Activated CD4-positive, alpha-beta T cell treated with anti-CD3 and anti-CD28 coated beads, Interleukin-2, Interleukin-4, amounts not matched to agents 100 ng/mL and 50 ng/mL, durations not matched to agents 16 hours and 8 hours (primary cell): ENCODE measurements at regions not wholly inside any gene's neighbourhood (a gene's known extent, or its start where the extent isn't known, plus 50 kb on each side); places are given as distances from the start of the nearest gene placed in this dataset.
"Not testable (repeated sequence)": the region's sequence is repeated elsewhere in the genome, so short reads cannot be mapped to it uniquely, and the experiment has no call there.

Experiments
- DNase-seq: peaks from one replicate; pipeline ENCODE4 v3.0.0-alpha.2; 2020; ENCODE audit warnings: low spot score

DNA sequence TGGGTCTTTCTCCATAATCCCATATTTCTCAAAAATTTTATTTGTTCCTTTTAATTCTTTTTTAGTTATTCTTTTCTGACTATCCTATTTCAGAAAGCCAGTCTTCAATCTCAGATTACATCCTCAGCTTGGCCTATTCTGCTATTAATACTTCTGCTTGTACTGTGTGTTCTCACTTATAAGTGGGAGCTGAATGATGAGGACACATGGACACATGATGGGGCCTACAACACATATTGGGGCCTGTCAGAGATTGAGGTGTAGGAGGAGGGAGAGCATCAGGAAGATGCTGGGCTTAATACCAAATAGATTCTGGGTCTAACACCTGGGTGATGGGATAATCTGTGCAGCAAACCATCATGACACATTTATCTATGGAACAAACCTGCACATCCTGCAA lies 82.3 kb downstream of the MAGEE1 start:
- DNase-seq, result no peak

GRCh38 chrX:76517544-76517943 lies 90.0 kb downstream of the MAGEE1 start:
- no peak for DNase-seq

GRCh38 chrX:76520273-76521054 lies 93.0 kb downstream of the MAGEE1 start:
- no peak for DNase-seq

- DNase-seq, result not testable (repeated sequence)
Measured at GRCh38 chrX:76535675-76536074, 108.2 kb downstream of the MAGEE1 start.

- no peak for DNase-seq
Measured at GRCh38 chrX:76538860-76539259, 111.3 kb downstream of the MAGEE1 start.

GRCh38 chrX:76543381-76543780 lies 115.9 kb downstream of the MAGEE1 start:
- DNase-seq, result not testable (repeated sequence)

DNA sequence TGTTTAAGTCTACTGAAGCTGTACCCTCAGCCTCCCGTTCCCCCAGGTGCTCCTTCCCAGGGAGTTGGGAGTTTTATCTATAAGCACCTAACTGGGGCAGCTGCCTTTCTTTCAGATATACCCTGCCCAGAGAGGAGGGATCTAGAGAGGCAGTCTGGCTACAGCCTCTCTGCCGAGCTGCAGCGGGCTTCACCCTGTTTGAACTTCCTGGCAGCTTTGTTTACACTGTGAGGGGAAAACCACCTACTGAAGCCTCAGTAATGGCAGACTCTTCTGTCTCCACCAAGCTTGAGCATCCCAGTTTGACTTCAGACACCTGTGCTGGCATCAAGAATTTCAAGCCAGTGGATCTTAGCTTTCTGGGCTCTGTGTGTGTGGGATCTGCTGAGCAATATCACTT lies 122.5 kb downstream of the MAGEE1 start:
- DNase-seq, result no peak

- no peak for DNase-seq
Measured at GRCh38 chrX:76555269-76555668, 127.8 kb downstream of the MAGEE1 start.

- DNase-seq, result peak; percentile 36
Measured at GRCh38 chrX:76555816-76556215, 128.3 kb downstream of the MAGEE1 start.

DNA sequence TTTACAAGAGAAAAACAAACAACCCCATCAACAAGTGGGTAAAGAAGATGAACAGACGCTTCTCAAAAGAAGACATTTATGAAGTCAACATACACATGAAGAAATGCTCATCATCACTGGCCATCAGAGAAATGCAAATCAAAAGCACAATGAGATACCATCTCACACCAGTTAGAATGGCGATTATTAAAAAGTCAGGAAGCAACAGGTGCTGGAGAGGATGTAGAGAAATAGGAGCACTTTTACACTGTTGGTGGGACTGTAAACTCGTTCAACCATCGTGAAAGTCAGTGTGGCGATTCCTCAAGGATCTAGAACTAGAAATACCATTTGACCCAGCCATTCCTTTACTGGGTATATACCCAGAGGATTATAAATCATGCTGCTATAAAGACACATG lies 137.3 kb downstream of the MAGEE1 start:
- DNase-seq, result not testable (repeated sequence)

DNA sequence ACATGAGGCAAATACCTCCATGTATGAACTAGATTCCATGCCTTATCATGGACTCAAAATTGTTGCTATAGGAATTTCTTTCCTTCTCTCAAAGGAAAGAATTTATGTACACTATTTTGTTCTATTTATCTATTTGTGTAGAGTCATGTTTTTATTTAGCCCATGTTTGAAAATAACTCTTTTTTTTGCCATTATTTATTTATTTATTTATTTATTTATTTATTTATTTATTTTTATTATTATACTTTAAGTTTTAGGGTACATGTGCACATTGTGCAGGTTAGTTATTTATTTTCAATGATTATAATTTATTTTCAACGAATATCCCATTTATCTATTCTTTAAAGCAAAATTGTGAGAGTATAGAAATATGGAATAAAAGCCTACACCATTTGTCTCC lies 177.9 kb downstream of the MAGEE1 start:
- DNase-seq, result no peak

GRCh38 chrX:76617020-76617419 lies 189.5 kb downstream of the MAGEE1 start:
- no peak for DNase-seq

DNA sequence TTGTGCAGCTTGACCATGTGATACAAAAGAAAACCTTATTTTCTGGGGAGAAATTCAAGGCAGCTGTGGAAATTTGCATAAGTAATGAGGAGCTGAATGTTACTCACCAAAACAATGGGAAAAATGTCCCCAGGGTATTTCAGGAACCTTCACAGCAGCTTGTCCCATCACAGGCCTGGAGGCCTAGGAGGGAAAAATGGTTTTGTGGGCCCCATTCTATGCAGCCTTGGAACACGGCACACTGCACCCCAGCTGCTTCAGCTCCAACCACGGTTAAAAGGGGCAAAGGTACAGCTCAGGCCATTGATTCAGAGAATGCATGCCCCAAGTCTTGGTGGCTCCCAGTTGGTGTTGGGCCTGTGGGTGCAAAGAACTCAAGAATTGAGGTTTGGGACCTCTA lies 216.1 kb downstream of the MAGEE1 start:
- no peak for DNase-seq

DNA sequence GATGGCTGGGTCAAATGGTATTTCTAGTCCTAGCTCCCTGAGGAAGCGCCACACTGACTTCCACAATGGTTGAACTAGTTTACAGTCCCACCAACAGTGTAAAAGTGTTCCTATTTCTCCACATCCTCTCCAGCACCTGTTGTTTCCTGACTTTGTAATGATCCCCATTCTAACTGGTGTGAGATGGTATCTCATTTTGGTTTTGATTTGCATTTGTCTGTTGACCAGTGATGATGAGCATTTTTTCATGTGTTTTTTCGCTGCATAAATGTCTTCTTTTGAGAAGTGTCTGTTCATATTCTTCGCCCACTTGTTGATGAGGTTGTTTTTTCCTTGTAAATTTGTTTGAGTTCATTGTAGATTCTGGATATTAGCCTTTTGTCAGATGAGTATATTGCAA lies 223.9 kb downstream of the MAGEE1 start:
- not testable (repeated sequence) for DNase-seq

DNA sequence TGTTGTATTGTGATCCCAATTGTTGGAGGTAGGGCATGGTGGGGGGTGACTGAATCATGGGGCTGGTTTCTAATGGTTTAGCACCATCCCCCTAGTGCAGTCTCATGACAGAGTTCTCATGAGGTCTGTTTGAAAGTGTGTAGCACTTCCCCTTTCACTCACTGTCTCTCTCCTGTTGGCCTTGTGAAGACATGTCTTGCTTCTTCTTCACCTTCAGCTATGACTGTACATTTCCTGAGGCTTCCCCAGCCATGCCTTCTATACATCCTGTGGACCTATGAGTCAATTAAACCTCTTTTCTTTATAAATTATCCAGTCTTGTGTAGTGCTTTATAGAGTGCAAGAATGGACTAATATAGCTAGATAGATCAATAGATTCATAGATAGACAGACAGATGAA lies 230.0 kb downstream of the MAGEE1 start:
- DNase-seq, result peak; percentile 1
